MCF 10A (cell line): ENCODE measurements at regions not wholly inside any gene's neighbourhood (a gene's known extent, or its start where the extent isn't known, plus 50 kb on each side); places are given as distances from the start of the nearest gene placed in this dataset.

Experiments used
- BruUV-seq: library from RNA; stranded (reverse); fragments of 400-500 nt; replicated peaks from 2 replicates; lab custom pipeline; 2021; lab: Mats Ljungman, UMichigan
- CTCF ChIA-PET: fragments of 300-600 bp; sonication (Branson Sonifier 250); formaldehyde crosslinking; extraction: SDS; loops from one replicate; lab custom pipeline; 2021; ENCODE audit warnings: antibody characterized with exemption, inconsistent platforms; lab: Yijun Ruan, JAX
- POLR2A ChIA-PET: fragments of 300-600, 350-650 bp; sonication (Branson Sonifier 250); formaldehyde crosslinking; extraction: SDS; loops from one replicate; lab custom pipeline; 2020; ENCODE audit warnings: antibody characterized with exemption, inconsistent platforms; lab: Yijun Ruan, JAX
- DNase-seq: peaks from one replicate; pipeline ENCODE4 v3.0.0-alpha.2; 2018; ENCODE audit not compliant: unreplicated experiment
- H3K27ac Mint-ChIP-seq: one replicate; pipeline ENCODE4 v1.8.0; 2022; ENCODE audit warnings: mild to moderate bottlenecking, low read depth, mixed read lengths; ENCODE audit not compliant: unreplicated experiment
- H3K27me3 Mint-ChIP-seq: one replicate; pipeline ENCODE4 v1.8.0; 2022; ENCODE audit warnings: mixed read lengths; ENCODE audit not compliant: insufficient read depth, unreplicated experiment
- H3K36me3 Mint-ChIP-seq: one replicate; pipeline ENCODE4 v1.8.0; 2022; ENCODE audit warnings: mild to moderate bottlenecking, moderate library complexity, mixed read lengths; ENCODE audit not compliant: insufficient read depth, unreplicated experiment
- H3K4me1 Mint-ChIP-seq: one replicate; pipeline ENCODE4 v1.8.0; 2022; ENCODE audit warnings: mixed read lengths; ENCODE audit not compliant: insufficient read depth, unreplicated experiment
- H3K4me3 Mint-ChIP-seq: one replicate; pipeline ENCODE4 v1.8.0; 2022; ENCODE audit warnings: mild to moderate bottlenecking, moderate library complexity, mixed read lengths; ENCODE audit not compliant: unreplicated experiment
- H3K9me3 Mint-ChIP-seq: one replicate; pipeline ENCODE4 v1.8.0; 2022; ENCODE audit warnings: mixed read lengths; ENCODE audit not compliant: unreplicated experiment
- CTCF ChIP-seq: fragments of 200-600 bp; IDR thresholded peaks from one replicate; pipeline ENCODE4 v1.8.0; 2022; ENCODE audit warnings: antibody characterized with exemption, mild to moderate bottlenecking; ENCODE audit not compliant: unreplicated experiment
- intact Hi-C: fragments of 100-400 bp; cut with micrococcal nuclease; formaldehyde crosslinking; loops from 2 replicates; pipeline ENCODE4 v1.14.1; 2022

GRCh38 chr3:193991666-193992424 is 144.1 kb upstream of the HES1 start:
- H3K4me3 Mint-ChIP-seq: no peak overlapping the region
- ChIA-PET CTCF (no interaction called here), POLR2A (interaction anchor here (0.7 to 1.1 kb wide), 2 partner anchors 51 to 165 kb away, joined by 3 read pairs; no protein-coding TSS in a partner anchor)
- BruUV-seq: no TSS peak
- DNase-seq: no peak
- H3K27ac Mint-ChIP-seq: no peak overlapping the region
- H3K4me1 Mint-ChIP-seq: peaks cover 6% of the 10 kb centered on the region
- intact Hi-C loops: no loop called here
- TF ChIP-seq CTCF: no peak
- no peaks in the 10 kb centered on the region for H3K27me3 Mint-ChIP-seq
- H3K36me3 Mint-ChIP-seq: no peaks in the 10 kb centered on the region
- no peaks in the 10 kb centered on the region for H3K9me3 Mint-ChIP-seq

- Mint-ChIP-seq H3K4me1 (peaks cover 6% of the 10 kb centered on the region), H3K9me3 (no peaks in the 10 kb centered on the region), H3K27ac (no peak overlapping the region), H3K36me3 (no peaks in the 10 kb centered on the region), H3K27me3 (no peaks in the 10 kb centered on the region), H3K4me3 (no peak overlapping the region)
- no peak for TF ChIP-seq CTCF
- ChIA-PET CTCF (no interaction called here), POLR2A (interaction anchor here (0.7 to 1.1 kb wide), 3 partner anchors 10 to 166 kb away, joined by 3 read pairs; no protein-coding TSS in a partner anchor)
- no peak for DNase-seq
- intact Hi-C loops: no loop called here
- no TSS peak for BruUV-seq
Measured at GRCh38 chr3:193992425-193993037, 143.4 kb upstream of the HES1 start.

- H3K4me3 Mint-ChIP-seq: no peak overlapping the region
- no peak overlapping the region for H3K27ac Mint-ChIP-seq
- POLR2A ChIA-PET: no interaction called here
- intact Hi-C loops: no loop called here
- no TSS peak for BruUV-seq
- CTCF ChIA-PET: no interaction called here
- no peak for DNase-seq
- peaks cover 6% of the 10 kb centered on the region for H3K4me1 Mint-ChIP-seq
- no peaks in the 10 kb centered on the region for H3K9me3 Mint-ChIP-seq
- no peak for TF ChIP-seq CTCF
- no peaks in the 10 kb centered on the region for H3K27me3 Mint-ChIP-seq
- H3K36me3 Mint-ChIP-seq: no peaks in the 10 kb centered on the region
Measured at GRCh38 chr3:193996221-193996620, 139.7 kb upstream of the HES1 start.

GRCh38 chr3:193996641-193997089 is 139.3 kb upstream of the HES1 start:
- POLR2A ChIA-PET: no interaction called here
- peaks cover 6% of the 10 kb centered on the region for H3K4me1 Mint-ChIP-seq
- TF ChIP-seq CTCF: no peak
- CTCF ChIA-PET: interaction anchor here (0.6 kb wide), 1 partner anchor 7 kb away, joined by 4 read pairs; no protein-coding TSS in a partner anchor
- no peak overlapping the region for H3K27ac Mint-ChIP-seq
- H3K27me3 Mint-ChIP-seq: no peaks in the 10 kb centered on the region
- DNase-seq: no peak
- no peaks in the 10 kb centered on the region for H3K36me3 Mint-ChIP-seq
- H3K9me3 Mint-ChIP-seq: no peaks in the 10 kb centered on the region
- intact Hi-C loops: no loop called here
- no peak overlapping the region for H3K4me3 Mint-ChIP-seq
- BruUV-seq: no TSS peak
